DOHH2 (cell line): ENCODE measurements at regions not wholly inside any gene's neighbourhood (a gene's known extent, or its start where the extent isn't known, plus 50 kb on each side); places are given as distances from the start of the nearest gene placed in this dataset.

Source experiments
- H3F3A ChIP-seq: fragments of 200-600 bp; sonication (generic), shearing (Covaris generic); 2 replicates; pipeline ENCODE4 v1.6.0; 2016; ENCODE audit warnings: antibody characterized with exemption, mild to moderate bottlenecking; ENCODE audit not compliant: control insufficient read depth, insufficient read depth
- H3K27ac ChIP-seq: fragments of 200-600 bp; sonication (generic); 2 replicates; pipeline ENCODE4 v1.5.1; 2014; ENCODE audit warnings: low read depth, mild to moderate bottlenecking, low read length, moderate library complexity
- H3K27me3 ChIP-seq: fragments of 200-600 bp; sonication (generic); 2 replicates; pipeline ENCODE4 v1.6.1; 2014; ENCODE audit warnings: mild to moderate bottlenecking, low read length, mixed read lengths; ENCODE audit not compliant: control insufficient read depth
- H3K36me3 ChIP-seq: fragments of 200-600 bp; sonication (generic); 2 replicates; pipeline ENCODE4 v1.6.1; 2014; ENCODE audit warnings: mild to moderate bottlenecking, low read length, moderate library complexity, mixed read lengths; ENCODE audit not compliant: control insufficient read depth
- H3K4me1 ChIP-seq: fragments of 200-600 bp; sonication (generic); 2 replicates; pipeline ENCODE4 v1.6.1; 2014; ENCODE audit warnings: mild to moderate bottlenecking, low read length, mixed read lengths; ENCODE audit not compliant: control insufficient read depth
- H3K4me2 ChIP-seq: fragments of 200-600 bp; sonication (generic); 2 replicates; pipeline ENCODE4 v1.6.0; 2014; ENCODE audit warnings: mild to moderate bottlenecking, low read length, moderate library complexity
- H3K4me3 ChIP-seq: fragments of 200-600 bp; sonication (generic); 2 replicates; pipeline ENCODE4 v1.5.1; 2014; ENCODE audit warnings: mild to moderate bottlenecking, low read length, mixed read lengths
- H3K79me2 ChIP-seq: fragments of 200-600 bp; sonication (generic); 2 replicates; pipeline ENCODE4 v1.6.1; 2014; ENCODE audit warnings: mild to moderate bottlenecking, low read length, mixed read lengths; ENCODE audit not compliant: control insufficient read depth
- H3K9me2 ChIP-seq: fragments of 200-600 bp; sonication (generic); replicated peaks from 2 replicates; pipeline ENCODE4 v1.6.1; 2014; ENCODE audit warnings: mild to moderate bottlenecking, low read length, mixed read lengths; ENCODE audit not compliant: control insufficient read depth
- H3K9me3 ChIP-seq: fragments of 200-600 bp; sonication (generic); 2 replicates; pipeline ENCODE4 v1.6.1; 2014; ENCODE audit warnings: antibody characterized with exemption, low read length, mixed read lengths; ENCODE audit not compliant: control insufficient read depth, insufficient read depth
- H4K20me1 ChIP-seq: fragments of 200-600 bp; sonication (generic); 2 replicates; pipeline ENCODE4 v1.6.0; 2014; ENCODE audit warnings: low read depth, mild to moderate bottlenecking, antibody characterized with exemption, low read length, moderate library complexity; ENCODE audit not compliant: control insufficient read depth, insufficient read depth
- EZH2phosphoT487 ChIP-seq: fragments of 200-600 bp; sonication (generic); IDR thresholded peaks from 2 replicates; pipeline ENCODE4 v1.6.1; 2017; ENCODE audit warnings: borderline replicate concordance, mild to moderate bottlenecking, antibody characterized with exemption, low read length, moderate library complexity, mixed read lengths
- TF ChIP-seq, protein P1 (sequence below): fragments of 200-600 bp; sonication (generic); IDR thresholded peaks from one replicate; pipeline ENCODE4 v1.5.1; 2014; ENCODE audit warnings: antibody characterized with exemption, mild to moderate bottlenecking, low read depth, low read length; ENCODE audit not compliant: poor library complexity, severe bottlenecking

GRCh38 chr11:134879931-134880330 is 467.9 kb upstream of the B3GAT1 start:
- Histone ChIP-seq H3K79me2 (no peaks in the 10 kb centered on the region), H3K9me2 (no peaks in the 10 kb centered on the region), H4K20me1 (no peaks in the 10 kb centered on the region), H3K4me2 (no peak overlapping the region), H3K27me3 (no peaks in the 10 kb centered on the region), H3K9me3 (no peaks in the 10 kb centered on the region), H3K27ac (no peak overlapping the region), H3K36me3 (no peaks in the 10 kb centered on the region), H3F3A (no peaks in the 10 kb centered on the region), H3K4me3 (no peak overlapping the region), H3K4me1 (no peaks in the 10 kb centered on the region)
- TF ChIP-seq, protein P1, sequence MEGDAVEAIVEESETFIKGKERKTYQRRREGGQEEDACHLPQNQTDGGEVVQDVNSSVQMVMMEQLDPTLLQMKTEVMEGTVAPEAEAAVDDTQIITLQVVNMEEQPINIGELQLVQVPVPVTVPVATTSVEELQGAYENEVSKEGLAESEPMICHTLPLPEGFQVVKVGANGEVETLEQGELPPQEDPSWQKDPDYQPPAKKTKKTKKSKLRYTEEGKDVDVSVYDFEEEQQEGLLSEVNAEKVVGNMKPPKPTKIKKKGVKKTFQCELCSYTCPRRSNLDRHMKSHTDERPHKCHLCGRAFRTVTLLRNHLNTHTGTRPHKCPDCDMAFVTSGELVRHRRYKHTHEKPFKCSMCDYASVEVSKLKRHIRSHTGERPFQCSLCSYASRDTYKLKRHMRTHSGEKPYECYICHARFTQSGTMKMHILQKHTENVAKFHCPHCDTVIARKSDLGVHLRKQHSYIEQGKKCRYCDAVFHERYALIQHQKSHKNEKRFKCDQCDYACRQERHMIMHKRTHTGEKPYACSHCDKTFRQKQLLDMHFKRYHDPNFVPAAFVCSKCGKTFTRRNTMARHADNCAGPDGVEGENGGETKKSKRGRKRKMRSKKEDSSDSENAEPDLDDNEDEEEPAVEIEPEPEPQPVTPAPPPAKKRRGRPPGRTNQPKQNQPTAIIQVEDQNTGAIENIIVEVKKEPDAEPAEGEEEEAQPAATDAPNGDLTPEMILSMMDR: no peak
- TF ChIP-seq EZH2phosphoT487: no peak

- Histone ChIP-seq H3K27me3 (no peaks in the 10 kb centered on the region), H3K4me3 (no peak overlapping the region), H3K79me2 (no peaks in the 10 kb centered on the region), H3K4me1 (no peaks in the 10 kb centered on the region), H3K9me3 (no peaks in the 10 kb centered on the region), H3K36me3 (no peaks in the 10 kb centered on the region), H4K20me1 (no peaks in the 10 kb centered on the region), H3K27ac (no peak overlapping the region), H3F3A (no peaks in the 10 kb centered on the region), H3K4me2 (no peak overlapping the region), H3K9me2 (no peaks in the 10 kb centered on the region)
- TF ChIP-seq, protein P1: no peak
- TF ChIP-seq EZH2phosphoT487: no peak
These were observed 467.3 kb upstream of the B3GAT1 start for GRCh38 chr11:134879341-134879740.

DNA sequence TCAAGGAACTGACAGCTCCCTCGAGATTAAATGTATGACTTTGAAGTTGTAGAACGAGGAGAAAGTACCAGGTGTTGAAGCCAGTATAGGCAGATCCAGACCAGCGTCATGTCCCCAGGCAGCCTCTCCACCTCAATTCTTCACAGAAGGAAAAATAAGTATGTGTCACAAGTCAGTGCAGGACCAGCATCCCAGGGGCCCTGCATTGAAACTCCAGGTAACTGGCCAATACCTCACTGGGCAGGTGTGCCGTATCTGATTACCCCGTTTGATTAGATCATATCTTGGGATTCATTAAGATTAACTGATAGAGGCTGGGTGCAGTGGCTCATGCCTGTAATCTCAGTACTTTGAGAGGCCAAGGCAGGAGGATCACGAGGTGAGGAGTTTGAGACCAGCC is 466.7 kb upstream of the B3GAT1 start:
- Histone ChIP-seq H3K36me3 (no peaks in the 10 kb centered on the region), H3K4me1 (no peaks in the 10 kb centered on the region), H3K79me2 (no peaks in the 10 kb centered on the region), H3F3A (no peaks in the 10 kb centered on the region), H3K4me3 (no peak overlapping the region), H3K9me3 (no peaks in the 10 kb centered on the region), H4K20me1 (no peaks in the 10 kb centered on the region), H3K27ac (no peak overlapping the region), H3K27me3 (no peaks in the 10 kb centered on the region), H3K4me2 (no peak overlapping the region), H3K9me2 (no peaks in the 10 kb centered on the region)
- no peak for TF ChIP-seq EZH2phosphoT487
- TF ChIP-seq, protein P1: no peak

DNA sequence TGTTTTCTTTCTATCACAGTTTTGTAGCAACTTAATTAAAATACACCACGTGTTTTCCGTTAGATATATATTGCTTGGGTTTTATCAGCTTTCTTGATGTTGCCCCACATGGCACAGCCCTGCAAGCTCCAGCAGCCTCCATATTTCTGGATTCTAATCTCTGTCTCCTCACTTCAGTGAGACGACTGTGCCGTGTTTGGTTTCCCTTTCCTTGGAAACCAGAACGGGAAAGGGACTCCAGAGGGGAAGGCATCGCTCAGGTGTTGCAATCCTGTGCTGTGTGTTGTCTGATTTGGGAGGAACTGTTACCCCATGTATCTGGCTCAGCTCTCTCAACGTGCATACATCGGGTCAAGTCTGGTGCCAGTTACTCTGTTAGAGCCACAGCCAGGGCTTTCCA is 464.2 kb upstream of the B3GAT1 start:
- Histone ChIP-seq H4K20me1 (no peaks in the 10 kb centered on the region), H3K36me3 (no peaks in the 10 kb centered on the region), H3K27me3 (no peaks in the 10 kb centered on the region), H3K9me3 (no peaks in the 10 kb centered on the region), H3K4me2 (no peak overlapping the region), H3K4me3 (no peak overlapping the region), H3K27ac (no peak overlapping the region), H3K4me1 (no peaks in the 10 kb centered on the region), H3K9me2 (no peaks in the 10 kb centered on the region), H3K79me2 (no peaks in the 10 kb centered on the region), H3F3A (no peaks in the 10 kb centered on the region)
- TF ChIP-seq EZH2phosphoT487: no peak
- TF ChIP-seq, protein P1: no peak
